OCI-LY1 (cell line): ENCODE measurements at regions not wholly inside any gene's neighbourhood (a gene's known extent, or its start where the extent isn't known, plus 50 kb on each side); places are given as distances from the start of the nearest gene placed in this dataset.

ENCODE experiments used
- H2AFZ ChIP-seq: fragments of 200-600 bp; sonication (generic), shearing (Covaris generic); 2 replicates; pipeline ENCODE4 v1.6.0; 2014; ENCODE audit warnings: antibody characterized with exemption, mild to moderate bottlenecking, low read length
- H3F3A ChIP-seq: fragments of 200-600 bp; sonication (generic), shearing (Covaris generic); 2 replicates; pipeline ENCODE4 v1.6.0; 2014; ENCODE audit warnings: mild to moderate bottlenecking, antibody characterized with exemption, low read length, moderate library complexity; ENCODE audit not compliant: insufficient read depth
- H3K27ac ChIP-seq: fragments of 200-600 bp; sonication (generic); 2 replicates; pipeline ENCODE4 v1.5.1; 2014; ENCODE audit warnings: low read length, mixed run types, mild to moderate bottlenecking, low read depth; ENCODE audit not compliant: poor library complexity, severe bottlenecking
- H3K27me3 ChIP-seq: fragments of 200-600 bp; sonication (generic); 2 replicates; pipeline ENCODE4 v1.6.0; 2014; ENCODE audit warnings: antibody characterized with exemption, mild to moderate bottlenecking, low read length, moderate library complexity; ENCODE audit not compliant: insufficient read depth
- H3K36me3 ChIP-seq: fragments of 200-600 bp; sonication (generic); 2 replicates; pipeline ENCODE4 v1.6.1; 2014; ENCODE audit warnings: mild to moderate bottlenecking, antibody characterized with exemption, low read length, moderate library complexity, mixed read lengths; ENCODE audit not compliant: insufficient read depth
- H3K4me1 ChIP-seq: fragments of 200-600 bp; sonication (generic); 2 replicates; pipeline ENCODE4 v1.5.1; 2014; ENCODE audit warnings: mild to moderate bottlenecking, low read length, moderate library complexity; ENCODE audit not compliant: insufficient read depth, severe bottlenecking
- H3K4me2 ChIP-seq: fragments of 200-600 bp; sonication (generic), shearing (Covaris generic); 2 replicates; pipeline ENCODE4 v1.6.1; 2014; ENCODE audit warnings: low read length
- H3K4me3 ChIP-seq: fragments of 200-600 bp; sonication (generic); 2 replicates; pipeline ENCODE4 v1.5.1; 2014; ENCODE audit warnings: low read length, low read depth, mild to moderate bottlenecking, mixed read lengths; ENCODE audit not compliant: poor library complexity, severe bottlenecking
- H3K79me2 ChIP-seq: fragments of 200-600 bp; shearing (Covaris generic); 2 replicates; pipeline ENCODE4 v1.6.1; 2016; ENCODE audit warnings: mixed run types, low read length, mixed read lengths; ENCODE audit not compliant: insufficient read depth
- H3K9ac ChIP-seq: fragments of 200-600 bp; sonication (generic), shearing (Covaris generic); 2 replicates; pipeline ENCODE4 v1.6.1; 2014; ENCODE audit warnings: mild to moderate bottlenecking, low read length, mixed read lengths
- H3K9me2 ChIP-seq: fragments of 200-600 bp; sonication (generic), shearing (Covaris generic); 2 replicates; pipeline ENCODE4 v1.6.1; 2014; ENCODE audit warnings: low read depth, mild to moderate bottlenecking, low read length, mixed read lengths
- H3K9me3 ChIP-seq: fragments of 200-600 bp; shearing (Covaris generic); 2 replicates; pipeline ENCODE4 v1.6.1; 2014; ENCODE audit warnings: low read length, mixed read lengths
- H4K20me1 ChIP-seq: fragments of 200-600 bp; sonication (generic), shearing (Covaris generic); 2 replicates; pipeline ENCODE4 v1.6.0; 2016; ENCODE audit warnings: mild to moderate bottlenecking, low read length; ENCODE audit not compliant: insufficient read depth
- CTCF ChIP-seq: fragments of 200-600 bp; sonication (generic), shearing (Covaris generic); IDR thresholded peaks from 2 replicates; pipeline ENCODE4 v1.5.1; 2017; ENCODE audit warnings: mild to moderate bottlenecking, antibody characterized with exemption, low read length, moderate library complexity, mixed read lengths
- EZH2 ChIP-seq: fragments of 200-600 bp; sonication (generic), shearing (Covaris generic); IDR thresholded peaks from 2 replicates; pipeline ENCODE4 v1.8.0; 2017; ENCODE audit warnings: borderline replicate concordance, mixed run types, mild to moderate bottlenecking, antibody characterized with exemption, low read length, moderate library complexity, mixed read lengths

GRCh38 chr20:10802236-10802635 is 128.4 kb upstream of the JAG1 start:
- Histone ChIP-seq H3K79me2 (no peaks in the 10 kb centered on the region), H2AFZ (no peak overlapping the region), H3K9me3 (no peaks in the 10 kb centered on the region), H3K27me3 (no peaks in the 10 kb centered on the region), H3K9me2 (no peaks in the 10 kb centered on the region), H4K20me1 (no peaks in the 10 kb centered on the region), H3K36me3 (no peaks in the 10 kb centered on the region), H3K4me1 (no peaks in the 10 kb centered on the region), H3K27ac (no peak overlapping the region), H3K9ac (no peak overlapping the region), H3F3A (no peaks in the 10 kb centered on the region), H3K4me2 (no peak overlapping the region), H3K4me3 (no peak overlapping the region)
- no peak for TF ChIP-seq EZH2
- no peak for TF ChIP-seq CTCF

GRCh38 chr20:10805764-10806163 is 132.0 kb upstream of the JAG1 start:
- no peaks in the 10 kb centered on the region for H4K20me1 ChIP-seq
- H3K4me3 ChIP-seq: no peak overlapping the region
- no peaks in the 10 kb centered on the region for H3F3A ChIP-seq
- no peaks in the 10 kb centered on the region for H3K36me3 ChIP-seq
- no peak overlapping the region for H3K9ac ChIP-seq
- no peaks in the 10 kb centered on the region for H3K4me1 ChIP-seq
- no peaks in the 10 kb centered on the region for H3K9me3 ChIP-seq
- no peak for TF ChIP-seq CTCF
- TF ChIP-seq EZH2: no peak
- no peaks in the 10 kb centered on the region for H3K9me2 ChIP-seq
- no peak overlapping the region for H3K4me2 ChIP-seq
- no peaks in the 10 kb centered on the region for H3K79me2 ChIP-seq
- no peak overlapping the region for H2AFZ ChIP-seq
- H3K27ac ChIP-seq: no peak overlapping the region
- no peaks in the 10 kb centered on the region for H3K27me3 ChIP-seq

GRCh38 chr20:10806539-10806938 is 132.7 kb upstream of the JAG1 start:
- Histone ChIP-seq H3K9ac (no peak overlapping the region), H3K4me1 (no peaks in the 10 kb centered on the region), H3K4me3 (no peak overlapping the region), H3K9me2 (no peaks in the 10 kb centered on the region), H3K27ac (no peak overlapping the region), H3K79me2 (no peaks in the 10 kb centered on the region), H4K20me1 (no peaks in the 10 kb centered on the region), H2AFZ (no peak overlapping the region), H3K9me3 (no peaks in the 10 kb centered on the region), H3K36me3 (no peaks in the 10 kb centered on the region), H3F3A (no peaks in the 10 kb centered on the region), H3K27me3 (no peaks in the 10 kb centered on the region), H3K4me2 (no peak overlapping the region)
- TF ChIP-seq EZH2 (no peak), CTCF (no peak)
